Occipital lobe (tissue), 1 donor: ENCODE measurements at regions not wholly inside any gene's neighbourhood (a gene's known extent, or its start where the extent isn't known, plus 50 kb on each side); places are given as distances from the start of the nearest gene placed in this dataset.

Experiments
- DNase-seq: peaks from one replicate; lab custom pipeline; 2025; lab: John Stamatoyannopoulos, UW

DNA sequence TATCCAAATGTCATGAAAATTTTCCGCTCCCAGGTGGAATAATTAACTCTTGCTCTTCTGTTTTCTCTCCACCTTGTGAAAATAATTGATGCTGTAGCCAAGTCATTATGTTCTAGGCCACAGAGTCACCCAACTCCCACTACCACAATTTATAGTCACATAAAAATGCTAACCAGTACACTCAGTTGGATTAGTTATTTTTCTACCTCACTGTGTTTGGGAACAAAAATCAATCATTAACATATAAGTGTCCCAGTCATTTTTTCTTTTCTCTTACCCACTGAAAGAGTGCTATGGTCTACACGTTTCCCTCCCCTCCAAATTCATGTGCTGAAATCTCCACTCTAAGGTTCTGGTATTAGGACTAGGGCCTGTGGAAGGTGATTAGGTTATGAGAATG is 255.6 kb upstream of the LMCD1 start:
- no peak for DNase-seq

DNA sequence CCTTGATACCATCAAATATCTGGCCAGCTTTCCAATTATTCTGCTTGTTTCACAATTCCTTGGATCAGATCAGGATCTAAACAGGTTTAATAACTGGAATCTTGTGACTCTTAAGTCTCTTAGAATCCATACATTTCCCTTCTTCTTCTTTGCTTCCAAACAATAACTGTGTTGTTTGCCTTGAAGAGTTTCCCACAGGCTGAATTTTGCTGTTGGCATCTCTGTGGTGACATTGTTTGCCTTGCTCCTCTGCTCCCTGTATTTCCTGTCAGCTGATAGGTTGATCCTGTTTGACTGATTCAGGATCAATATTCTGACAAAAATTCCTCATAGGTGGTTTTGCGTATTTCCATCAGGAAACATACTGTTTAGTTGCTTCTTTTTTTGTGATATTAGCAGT is 248.4 kb upstream of the LMCD1 start:
- DNase-seq: no peak

DNA sequence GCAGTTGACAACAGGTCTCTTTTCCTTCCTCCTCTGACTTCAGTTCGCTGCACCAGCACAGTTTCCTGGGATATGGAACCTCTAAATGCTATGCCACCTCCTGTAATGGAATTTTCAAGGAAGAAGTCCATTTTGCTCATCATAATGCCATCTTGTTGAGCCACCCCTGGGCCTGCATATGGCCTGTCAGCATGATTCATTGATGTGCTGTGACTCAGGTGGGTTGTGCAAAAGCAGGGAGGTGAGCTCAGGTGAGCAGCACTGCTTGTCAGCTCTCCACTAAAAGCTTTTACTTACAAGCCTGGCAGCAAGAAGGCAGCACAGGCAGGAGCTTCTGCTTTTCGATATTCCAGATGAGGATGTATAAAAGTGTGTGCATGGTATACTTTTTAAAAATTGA is 247.1 kb upstream of the LMCD1 start:
- no peak for DNase-seq

DNA sequence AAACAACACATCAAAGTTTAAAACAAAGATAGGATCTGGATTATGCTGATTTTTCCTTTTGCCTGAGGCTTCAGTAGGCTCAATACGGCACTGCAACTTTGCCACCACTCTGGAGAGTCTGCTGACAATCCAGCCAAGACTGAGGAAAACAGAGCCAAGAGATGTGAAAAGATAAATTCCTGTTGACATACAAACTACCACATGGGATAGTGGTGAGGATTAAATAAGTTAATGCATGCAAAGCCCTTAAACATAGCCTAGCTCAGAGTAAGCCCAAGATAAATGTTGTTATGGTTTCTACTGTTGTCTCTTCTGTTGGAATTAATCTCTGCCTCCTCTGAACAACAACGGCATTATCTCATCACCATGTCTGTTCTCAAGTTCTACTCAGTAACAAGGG is 245.9 kb upstream of the LMCD1 start:
- DNase-seq: no peak

DNA sequence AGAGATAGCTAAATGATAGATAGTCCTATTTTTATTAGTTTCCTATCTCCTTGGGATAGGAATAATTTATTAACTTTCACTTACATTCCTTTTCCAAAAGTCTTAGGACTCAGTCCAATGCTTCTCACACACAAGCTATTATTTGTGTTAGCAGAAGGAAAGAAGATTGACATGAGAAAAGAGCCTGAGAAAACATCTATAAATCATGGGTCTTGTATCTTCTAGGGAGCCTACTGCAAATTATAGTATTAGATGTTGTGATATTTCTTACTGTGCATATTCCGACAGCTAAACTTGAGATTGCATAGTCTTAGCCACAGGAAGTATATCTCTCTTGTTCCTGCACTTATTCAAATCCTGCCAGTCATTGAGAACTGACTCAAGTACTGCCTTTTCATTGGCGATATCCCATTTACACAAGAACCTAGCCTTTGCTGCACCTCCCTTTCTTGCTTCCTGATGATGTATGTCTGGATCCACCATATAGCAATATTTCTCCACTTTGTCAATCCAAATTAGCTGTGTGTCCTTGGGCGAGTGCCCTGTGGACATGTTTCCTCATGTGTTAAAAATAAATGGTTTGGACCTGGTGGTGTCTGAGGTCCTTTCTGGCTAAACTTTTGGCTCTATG is 245.1 kb upstream of the LMCD1 start:
- no peak for DNase-seq

DNA sequence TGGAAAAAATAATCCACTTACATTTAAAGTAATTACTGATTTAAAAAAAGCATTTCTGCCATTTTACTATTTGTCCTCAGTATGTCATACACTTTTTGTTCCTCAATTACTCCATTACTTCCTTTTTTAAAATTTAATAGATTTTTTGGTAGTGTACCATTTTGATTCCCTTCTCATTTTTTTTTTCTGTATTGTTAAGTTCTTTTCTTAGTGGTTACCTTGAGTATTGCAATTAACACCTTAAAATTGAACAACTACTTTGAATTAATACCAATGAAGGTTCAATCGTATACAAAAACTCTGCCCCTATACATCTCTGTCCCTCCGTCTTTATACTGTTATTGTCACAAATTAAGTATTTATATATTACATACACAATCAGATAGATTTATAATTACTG is 240.6 kb upstream of the LMCD1 start:
- no peak for DNase-seq

DNA sequence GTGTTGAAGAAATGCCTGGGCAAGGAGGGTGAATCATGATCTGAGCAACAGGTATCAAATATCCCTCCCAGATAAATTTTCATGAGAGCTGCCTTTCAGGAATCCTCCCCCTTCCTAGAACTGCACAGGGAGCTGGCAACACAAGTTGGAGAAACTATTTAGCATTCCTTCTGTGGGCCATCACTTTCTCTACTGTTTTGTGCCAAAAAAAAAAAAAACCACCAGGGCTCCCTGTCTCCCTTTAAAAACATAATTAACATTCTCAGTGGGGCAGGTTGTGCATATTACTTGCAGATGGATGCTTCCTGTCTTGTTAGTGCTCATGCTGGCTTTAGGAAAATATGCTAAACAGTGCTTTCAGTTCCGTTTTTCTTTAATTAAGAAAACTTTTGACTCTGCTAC is 234.9 kb upstream of the LMCD1 start:
- no peak for DNase-seq

DNA sequence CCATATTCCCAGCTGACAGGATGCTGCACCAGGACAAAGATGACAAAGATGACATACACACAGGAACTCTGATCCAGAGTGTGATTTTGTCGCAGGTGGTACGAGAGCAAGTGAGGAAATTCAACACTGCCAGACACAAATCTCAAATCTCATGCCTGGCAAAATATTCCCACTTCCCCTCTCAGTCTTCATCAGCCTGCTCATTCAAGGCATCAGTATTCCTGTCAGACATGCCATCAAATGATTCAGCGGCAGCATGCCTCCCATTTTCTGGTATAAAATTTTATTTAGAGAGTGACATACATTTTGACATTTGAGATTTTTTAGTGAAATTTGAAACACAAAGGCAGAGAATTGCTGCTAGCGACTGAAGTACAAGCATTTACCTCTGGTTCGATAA is 228.1 kb upstream of the LMCD1 start:
- no peak for DNase-seq

DNA sequence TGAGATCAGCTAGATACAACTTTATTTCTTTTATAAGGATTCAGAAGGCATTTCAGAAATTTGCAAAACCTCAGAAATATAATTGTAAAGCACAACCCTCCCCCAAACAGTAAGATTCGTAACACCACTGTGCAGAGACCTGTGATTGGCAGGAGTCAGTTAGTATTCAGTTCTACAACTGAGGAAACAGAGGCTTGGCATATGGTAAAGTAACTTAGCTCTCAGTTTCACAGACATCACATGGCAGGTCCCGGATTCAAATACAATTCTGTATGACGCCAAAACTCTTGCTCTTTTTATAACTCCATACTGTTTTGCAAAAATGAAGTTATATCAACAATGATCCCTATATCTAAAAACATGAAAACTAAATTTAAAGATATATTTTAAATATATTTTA is 225.6 kb upstream of the LMCD1 start:
- DNase-seq: no peak

DNA sequence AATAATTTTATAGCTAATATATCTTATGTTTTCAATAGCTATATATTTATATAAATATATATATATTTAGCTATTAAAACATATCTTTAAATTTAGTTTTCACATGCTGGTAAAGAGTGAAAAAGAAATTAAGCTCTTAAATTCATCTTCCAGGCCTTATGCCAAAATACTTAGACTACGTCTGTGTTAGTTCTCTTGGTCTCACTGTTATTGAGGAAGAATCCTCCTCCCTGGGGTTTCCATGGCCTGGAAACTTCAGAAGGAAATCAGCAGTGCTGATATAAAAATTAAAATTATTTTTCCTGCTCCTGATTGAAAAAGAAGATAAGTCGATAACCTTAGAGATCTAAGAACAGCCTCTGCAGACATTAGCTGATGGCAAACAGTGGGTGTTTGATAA is 225.1 kb upstream of the LMCD1 start:
- no peak for DNase-seq

DNA sequence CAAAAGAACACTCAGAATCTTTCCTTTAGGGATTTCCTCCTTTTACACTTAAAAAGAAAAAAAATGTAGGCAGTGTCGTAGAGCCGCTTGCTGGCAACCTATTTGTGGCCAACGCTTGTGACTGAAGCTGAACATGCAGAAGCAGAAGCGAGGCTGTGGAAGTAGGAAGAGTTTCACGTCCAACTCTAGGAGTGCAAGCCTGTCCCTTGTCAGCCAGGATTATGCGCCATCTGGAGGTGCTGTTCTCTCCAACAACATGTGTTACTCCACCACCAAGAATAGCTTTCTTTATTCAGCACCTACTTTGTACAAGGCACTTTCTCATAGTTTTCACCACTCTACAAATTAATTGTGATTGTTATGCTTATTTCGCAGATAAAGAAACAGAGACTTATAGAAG is 223.2 kb upstream of the LMCD1 start:
- peak; percentile 38 for DNase-seq

DNA sequence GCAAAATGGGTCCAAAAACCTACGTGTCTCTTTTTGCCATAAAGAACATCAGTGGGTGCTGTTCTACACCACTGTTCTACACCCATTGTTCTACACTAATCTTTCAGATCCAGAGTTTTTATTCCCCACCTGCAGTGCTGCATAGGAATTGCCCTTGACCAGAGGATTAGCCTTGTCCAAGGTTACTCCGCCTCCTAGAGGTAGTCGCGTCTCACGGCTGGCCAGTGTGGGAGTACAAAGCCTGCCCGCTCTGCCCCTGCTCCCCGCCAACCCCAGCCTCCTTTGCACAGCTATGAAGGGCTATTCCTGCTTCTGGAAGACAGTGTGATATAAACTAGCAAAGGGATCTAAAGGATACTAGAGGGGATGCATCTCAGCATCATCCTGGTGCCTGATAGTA is 222.1 kb upstream of the LMCD1 start:
- DNase-seq: no peak

DNA sequence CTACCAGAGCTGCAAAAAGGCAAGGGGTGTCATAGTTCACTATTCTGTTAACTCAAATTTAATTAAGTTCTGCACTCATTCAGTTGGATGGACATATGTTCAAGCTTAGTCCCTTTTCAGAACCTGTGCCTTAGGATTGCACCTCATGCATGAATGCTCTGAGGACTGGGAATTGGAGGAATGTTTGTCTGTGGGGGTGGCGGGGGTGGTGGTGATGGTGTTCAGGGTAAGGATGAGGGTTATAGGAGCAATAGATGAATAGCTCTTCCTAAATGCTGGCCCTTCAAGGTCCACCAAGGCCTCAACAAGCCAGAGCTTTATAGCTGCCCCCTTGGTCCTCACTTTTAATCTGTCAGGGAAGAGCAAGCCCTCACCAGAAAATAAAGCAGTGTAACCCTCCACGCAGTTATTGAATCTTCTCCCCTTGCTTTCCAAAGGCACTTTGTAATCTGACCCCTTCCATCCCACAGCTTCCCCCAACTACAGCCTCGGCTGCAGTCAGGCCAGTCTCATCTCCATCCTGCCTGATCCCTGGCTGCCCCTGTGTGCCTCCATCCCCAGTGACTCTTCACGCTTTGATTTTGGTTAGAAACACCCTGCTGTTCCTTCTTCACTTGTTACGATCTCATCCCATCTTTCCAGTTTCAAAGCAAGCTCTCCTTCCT is 221.6 kb upstream of the LMCD1 start:
- no peak for DNase-seq

DNA sequence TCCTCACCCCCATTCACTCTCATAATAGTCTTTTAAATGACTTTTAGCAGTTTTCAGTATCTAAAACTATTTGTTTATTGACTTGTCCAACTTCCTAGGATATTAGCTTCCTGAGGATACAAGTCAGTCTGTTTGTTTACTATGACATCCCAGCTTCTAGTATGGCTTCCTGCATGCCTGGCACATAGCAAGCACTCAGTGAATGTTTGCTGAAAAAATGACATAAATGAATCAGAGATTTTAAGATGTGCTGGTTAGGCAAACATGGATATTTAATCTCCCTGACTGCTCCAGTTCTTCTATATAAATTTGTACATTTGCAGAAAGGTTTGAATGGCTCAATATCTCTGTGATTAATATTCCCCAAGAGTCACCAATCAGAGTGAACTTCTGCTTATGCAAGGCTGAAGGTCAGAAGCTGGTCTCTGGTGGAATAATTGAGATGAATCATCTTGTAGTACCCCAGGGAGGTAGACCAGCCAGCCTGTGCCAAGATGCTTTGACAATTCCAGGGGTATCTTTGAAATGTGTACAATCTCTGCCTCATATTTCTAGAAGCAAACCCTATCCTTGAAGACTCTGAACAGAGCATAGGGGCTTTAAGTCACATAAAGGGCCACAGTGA is 219.0 kb upstream of the LMCD1 start:
- no peak for DNase-seq

DNA sequence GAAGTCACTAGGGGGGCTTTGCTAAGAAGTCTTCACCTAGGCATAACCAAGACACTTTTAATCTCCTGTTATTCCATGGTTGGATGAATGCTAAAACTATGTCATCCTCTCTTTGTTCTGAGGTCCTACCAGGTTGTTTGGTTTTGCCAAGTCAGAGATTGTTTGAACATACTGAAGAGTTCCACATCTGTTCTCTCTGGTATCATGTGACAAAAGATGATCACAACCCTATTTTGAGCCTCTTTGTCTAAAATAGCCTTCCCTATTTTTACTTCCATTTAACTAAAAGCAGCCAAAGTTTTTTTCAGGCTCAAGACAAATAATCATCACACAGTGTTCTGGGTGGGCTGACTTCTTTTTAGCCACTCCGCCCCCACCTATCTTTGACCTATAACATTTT is 218.4 kb upstream of the LMCD1 start:
- no peak for DNase-seq

DNA sequence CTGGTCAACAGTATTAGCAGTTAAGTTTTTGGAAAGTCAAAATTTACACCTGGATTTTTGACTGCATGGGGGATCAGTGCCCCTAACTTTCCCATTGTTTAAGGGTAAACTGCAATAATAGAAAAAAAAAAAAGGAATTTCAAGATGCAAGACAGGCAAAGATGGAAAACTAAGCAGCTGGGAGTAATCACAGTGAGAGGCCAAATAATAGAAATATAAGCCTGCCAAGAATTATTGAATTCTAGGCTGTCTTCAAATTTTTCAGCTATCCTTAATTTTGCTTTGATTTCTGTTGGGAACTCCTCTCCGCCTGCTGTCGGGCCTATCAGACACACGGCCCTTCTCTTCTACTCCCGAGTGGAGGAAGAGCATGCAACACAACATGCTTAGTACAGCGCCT is 215.5 kb upstream of the LMCD1 start:
- DNase-seq: no peak

DNA sequence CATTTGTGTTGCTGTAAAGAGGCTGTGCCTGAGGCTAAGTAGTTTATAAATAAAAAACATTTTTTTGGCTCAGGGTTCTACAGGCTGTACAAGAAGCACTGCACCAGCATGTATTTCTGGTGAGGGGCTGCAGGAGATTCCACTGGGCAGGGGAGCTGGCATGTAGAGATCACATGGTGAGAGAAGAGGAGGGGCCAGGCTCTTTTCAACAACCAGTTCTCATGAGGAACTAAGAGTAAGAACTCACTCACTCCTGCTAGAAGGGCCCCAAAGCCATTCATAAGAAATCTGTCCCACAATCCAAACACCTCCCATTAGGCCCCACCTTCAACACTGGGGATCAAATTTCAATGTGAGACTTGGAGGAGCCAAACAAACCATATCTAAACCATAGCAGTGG is 214.9 kb upstream of the LMCD1 start:
- DNase-seq: no peak

DNA sequence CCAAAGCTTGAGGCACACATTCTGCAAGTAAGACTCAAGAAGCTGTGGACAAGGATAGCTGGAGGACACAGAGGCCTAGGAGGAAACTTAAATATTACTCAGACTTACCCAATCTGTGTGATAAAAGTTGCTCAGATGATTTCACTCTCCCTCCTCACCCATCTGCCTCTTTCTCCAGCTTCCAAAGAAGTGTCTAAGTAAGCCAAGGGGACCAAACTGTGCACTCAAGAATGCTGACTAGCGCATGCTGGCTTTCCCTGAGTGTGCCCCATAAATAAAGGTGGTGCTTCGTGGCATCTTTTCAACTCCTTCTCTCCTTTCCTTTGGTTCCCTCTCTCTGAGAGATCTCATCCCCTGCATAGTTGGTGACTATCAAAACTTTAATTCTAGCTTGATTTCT is 211.0 kb upstream of the LMCD1 start:
- DNase-seq: no peak

DNA sequence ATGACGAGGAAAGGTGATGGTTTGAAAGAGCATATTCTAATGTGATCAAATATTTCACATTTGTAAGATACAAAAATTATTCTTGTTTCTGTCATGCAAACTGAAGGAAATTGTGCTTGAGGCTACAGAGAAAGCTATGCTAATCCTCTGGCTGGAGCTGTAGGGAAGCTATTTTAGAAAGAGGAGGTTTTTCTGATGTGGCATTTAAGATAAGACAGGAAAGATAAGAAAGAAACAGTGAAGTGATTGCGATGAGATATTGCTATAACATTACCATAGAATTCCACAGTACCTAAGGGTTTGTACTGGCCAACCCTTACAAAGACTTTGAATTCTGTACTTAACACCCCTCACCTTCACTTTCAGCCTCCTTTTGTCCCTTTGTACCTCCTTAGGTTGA is 205.2 kb upstream of the LMCD1 start:
- no peak for DNase-seq

DNA sequence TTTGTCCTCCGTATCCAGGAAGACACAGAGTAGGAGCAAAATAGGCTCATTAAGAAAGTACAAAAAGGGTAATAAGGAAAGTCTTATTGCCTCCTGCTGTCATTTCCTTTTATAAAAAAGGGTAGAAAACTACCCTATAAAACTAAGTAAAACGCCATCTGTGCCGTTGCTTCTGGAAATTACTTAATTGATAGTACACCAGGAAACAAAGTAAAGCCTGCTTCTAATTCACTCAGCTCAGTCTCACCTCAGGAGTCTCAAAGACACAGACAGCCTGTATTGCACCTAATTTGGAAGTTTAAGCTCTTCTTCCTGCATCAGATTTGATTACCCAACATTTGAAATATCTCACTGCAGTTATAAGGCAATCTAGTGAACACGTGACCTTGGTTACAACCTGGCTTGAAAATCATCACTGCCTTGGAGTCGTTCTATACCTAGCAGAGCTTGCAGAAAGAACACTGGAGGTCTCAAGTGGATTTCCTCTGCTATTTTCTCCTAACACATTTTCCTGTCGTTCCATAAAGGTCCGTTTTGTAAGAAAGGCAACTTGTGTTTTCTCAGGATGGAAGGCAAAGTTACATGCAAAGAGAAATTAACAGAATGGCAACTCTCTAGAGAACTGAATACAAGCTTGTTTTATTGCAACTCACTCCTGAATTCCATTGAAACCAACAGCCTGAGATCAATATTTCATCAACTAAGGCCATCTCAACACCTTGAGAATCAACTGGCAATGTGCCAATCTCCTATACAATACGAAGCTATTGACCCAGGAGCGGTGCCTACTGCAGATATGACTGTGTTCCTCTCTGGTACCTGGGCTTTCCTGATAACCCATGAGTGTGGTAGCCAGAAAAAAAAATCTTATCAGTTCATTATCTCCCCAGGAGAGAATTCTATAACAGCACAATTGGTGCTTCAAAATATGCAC is 203.3 kb upstream of the LMCD1 start:
- DNase-seq: no peak

DNA sequence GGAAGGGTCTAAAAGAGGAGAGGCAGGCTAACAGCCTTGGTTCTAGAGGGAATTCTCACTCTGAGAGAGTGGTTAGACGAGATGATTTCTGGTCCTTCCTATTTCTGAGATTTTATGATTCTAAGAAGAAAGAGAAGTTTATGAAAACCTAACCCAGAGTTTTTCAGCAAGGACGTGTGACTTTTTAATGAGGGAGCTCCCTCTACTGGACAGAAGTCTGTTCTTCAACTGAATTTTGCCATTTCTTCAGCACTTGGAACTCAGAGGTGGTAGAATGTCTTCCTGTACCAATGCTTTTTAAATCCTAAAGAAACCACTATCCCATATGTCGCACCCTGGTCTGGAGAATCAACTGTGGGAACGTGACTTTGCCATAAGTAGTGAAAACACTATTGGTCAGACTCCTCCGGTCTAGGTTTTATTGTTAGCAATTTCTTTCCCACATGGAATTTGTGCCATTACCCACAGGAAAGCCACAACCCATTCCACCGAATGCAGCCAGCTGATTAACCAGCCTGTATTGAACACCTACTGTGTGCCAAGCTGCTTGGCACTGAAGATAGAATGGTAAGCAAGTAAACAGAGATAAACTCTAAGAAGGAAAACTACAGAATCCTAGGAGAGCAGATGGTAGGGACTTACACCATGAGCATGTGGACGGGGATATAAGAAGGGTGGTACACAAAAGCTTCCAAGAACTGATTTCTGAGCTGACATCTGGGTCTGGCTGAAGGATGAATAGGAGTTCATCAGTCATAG is 199.5 kb upstream of the LMCD1 start:
- DNase-seq: no peak

DNA sequence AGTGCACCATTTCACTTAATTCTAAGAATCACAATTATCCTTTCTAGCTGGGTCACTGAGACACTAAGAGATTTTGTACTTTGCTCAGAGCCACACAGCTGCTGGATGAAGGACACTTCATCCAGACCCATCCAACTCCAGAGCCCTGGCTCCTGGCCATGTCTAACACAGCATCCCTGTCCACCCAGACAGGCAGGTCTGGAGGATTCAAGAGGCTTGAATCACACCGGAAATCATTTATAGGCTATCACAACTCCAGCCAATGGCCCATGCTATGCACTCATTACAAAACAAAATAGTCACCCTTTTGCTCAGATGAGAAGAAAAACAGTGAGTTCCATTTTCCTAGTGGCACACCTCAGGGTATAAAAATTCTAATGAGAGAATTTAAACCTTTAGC is 198.2 kb upstream of the LMCD1 start:
- no peak for DNase-seq
